DMS 273 (cell line): ENCODE measurements at regions not wholly inside any gene's neighbourhood (a gene's known extent, or its start where the extent isn't known, plus 50 kb on each side); places are given as distances from the start of the nearest gene placed in this dataset.
A peak's percentile ranks its signal among the peaks of the same experiment; 100 is the strongest.
"Not testable (repeated sequence)": the region's sequence is repeated elsewhere in the genome, so short reads cannot be mapped to it uniquely, and the experiment has no call there.

Source experiments
- DNase-seq: peaks from one replicate; lab custom pipeline; 2025; ENCODE audit not compliant: unreplicated experiment; lab: John Stamatoyannopoulos, UW

DNA sequence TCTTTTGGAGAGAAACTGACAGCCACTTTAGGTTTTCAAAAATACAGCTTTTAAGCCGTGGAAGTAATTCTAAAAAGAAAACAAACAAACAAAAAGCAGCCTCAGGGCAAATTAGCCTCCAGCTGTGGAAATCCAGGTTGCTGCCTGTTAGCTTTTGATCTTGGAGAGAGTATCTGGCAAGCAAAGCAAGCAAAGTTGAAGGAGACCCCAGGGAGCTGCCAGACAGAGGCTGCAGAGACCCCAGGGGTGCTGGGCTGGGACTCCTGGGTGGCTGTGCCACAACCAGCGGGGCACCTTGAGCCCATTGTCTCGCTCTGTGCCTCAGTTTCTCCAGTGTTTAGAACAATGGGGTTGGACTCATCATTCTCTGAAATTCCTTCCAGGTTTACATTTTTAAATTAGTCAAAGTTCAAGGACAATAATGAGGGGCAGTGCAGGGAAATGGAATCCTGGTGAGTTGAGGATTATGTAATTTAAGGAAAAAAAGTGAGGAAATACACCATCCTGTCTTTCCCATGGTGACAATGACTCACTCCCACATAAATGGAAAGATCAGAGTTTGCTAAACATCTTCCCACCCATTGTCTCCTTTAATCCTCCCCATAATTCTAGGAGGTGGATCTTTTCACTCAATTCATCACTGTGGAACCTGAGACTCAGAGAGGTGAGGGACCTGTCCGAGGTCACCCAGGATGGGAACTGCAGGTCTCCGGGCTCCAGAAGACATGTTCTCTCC is 480.5 kb downstream of the MATN1 start:
- no peak for DNase-seq

DNA sequence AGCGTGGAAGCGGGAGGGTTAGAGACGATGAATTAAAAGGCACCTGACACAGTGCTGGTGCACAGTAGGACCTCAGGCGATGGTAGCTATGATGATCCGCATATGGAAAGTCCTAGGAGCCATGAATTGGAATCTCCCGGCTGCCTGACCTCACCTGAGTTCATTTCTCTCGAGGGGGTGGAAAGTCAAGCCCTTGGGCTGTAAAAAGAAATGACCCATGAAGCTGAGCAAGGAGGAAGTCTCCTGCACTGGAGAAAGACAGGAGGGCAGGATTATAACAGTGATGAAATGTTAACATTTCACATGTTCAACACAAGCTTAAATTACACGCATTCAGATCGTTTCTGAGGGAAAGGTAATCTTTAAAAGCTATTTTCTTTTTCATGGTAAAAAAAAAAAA is 481.2 kb downstream of the MATN1 start:
- no peak for DNase-seq

DNA sequence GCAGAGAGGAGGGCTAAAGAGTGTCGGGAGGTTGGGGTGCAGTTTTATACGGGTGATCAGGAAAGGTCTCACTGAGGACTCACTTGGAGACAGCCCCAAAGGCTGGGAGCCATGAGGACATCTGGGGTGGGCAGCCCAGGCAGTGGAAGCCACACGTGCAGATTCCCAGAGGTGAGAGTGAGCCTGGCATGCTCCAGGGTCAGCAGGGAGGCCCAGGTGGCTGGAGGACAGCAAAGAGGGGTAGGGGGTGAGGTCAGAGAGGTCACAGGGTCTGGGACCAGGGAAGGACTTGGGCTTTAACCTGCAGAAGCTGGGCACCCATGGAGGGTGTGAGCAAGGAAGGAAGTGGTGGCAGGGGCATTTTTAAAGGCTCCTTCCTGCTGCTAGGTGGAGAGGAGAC is 481.7 kb downstream of the MATN1 start:
- no peak for DNase-seq

DNA sequence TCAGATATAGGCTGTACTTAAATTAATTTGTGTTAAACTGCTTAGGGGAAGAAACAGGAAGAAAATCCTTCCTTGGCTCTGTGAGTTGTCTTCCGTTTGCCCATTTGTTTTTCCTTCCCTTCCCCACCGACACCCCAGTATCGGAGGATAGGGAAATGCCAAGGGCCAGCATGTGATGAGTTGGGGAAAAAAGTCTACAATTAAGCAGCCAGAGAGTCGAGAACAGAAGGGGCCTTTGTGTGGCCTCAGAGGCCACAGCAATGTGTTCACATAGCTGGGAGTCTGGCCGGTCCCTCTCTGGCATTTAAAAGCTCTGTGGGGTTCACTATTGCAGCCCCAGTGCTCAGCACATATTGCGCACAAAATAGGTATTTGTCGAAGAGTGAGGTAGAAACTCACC is 489.3 kb downstream of the MATN1 start:
- no peak for DNase-seq

DNA sequence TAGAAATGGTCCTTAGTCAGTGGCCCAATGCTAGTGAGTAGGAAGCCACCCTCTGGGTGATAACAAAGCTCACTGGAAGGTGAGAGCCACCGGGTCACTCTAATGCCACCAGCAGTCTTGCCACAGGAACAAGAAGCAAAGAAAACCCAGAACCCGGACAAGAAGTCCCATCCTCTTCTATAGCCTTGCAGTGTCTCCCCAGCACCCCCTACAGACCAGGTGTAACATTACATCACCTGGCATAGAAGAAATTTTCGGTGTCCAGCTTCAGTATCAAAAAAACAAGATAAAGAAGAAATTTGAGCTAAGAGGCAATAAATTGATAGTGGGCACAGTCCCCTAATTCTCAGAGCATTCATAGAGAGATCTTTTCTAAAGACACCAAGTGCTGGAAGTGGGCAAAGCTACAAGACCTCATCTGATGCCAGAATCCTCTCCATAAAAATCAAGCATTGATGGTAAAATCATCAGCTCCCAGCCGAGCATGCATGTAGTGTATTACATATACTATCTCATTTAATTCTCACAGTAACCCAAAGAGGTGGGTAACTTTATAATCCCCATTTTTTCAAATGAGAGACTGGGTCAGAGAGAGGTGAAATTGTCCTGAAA is 491.0 kb downstream of the MATN1 start:
- peak; percentile 23 for DNase-seq

DNA sequence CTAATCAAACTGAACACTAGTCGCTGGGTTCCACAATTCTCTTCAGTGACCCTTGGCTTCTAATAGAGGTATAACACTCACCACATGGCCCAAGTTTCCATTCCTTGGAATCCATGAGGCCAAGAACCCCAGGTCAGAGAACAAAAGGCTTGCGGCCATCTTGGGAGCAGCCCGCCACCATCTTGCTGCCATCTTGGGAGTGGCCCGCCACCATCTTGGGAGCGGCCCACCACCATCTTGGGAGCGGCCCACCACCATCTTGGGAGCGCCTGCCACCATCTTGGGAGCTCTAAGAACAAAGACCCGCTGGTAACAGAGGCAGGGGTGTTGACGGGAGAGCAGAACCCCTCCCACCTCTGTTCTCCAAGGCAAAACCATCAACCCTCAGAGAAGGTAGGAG is 493.4 kb downstream of the MATN1 start:
- no peak for DNase-seq

DNA sequence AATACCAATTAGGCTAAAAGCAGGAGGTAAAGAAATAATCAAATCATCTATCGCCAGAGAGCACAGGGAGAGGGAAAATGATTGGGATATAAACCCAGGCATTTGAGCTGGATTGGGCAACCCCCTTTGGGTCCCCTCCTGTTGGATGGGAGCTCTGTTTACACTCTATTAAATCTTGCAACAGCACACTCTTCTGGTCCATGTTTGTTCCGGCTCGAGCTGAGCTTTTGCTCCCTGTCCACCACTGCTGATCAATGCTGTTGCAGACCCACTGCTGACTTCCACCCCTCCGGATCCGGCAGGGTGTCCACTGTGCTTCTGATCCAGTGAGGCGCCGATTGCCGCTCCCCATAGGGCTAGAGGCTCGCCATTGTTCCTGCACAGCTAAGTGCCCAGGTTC is 493.8 kb downstream of the MATN1 start:
- DNase-seq, result no peak

DNA sequence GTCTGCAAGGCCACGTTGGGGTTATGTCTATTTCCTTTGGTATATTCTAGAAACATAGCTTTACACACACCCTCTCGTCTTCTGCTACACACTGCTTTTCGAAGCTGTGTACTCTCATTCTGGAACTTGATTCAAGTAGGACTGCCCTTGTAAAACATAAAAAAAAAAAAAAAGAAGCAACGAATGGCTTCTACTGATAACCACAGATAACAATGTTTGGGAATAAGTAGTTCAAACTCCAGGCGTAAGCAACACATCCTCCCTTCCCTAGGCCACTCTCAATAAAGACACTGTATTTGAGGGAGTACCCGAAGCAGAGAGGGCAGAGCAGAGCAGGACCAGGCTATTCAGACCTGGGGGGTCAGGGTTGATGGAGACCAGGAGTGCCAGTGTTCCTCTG is 496.7 kb downstream of the MATN1 start:
- DNase-seq, result no peak

DNA sequence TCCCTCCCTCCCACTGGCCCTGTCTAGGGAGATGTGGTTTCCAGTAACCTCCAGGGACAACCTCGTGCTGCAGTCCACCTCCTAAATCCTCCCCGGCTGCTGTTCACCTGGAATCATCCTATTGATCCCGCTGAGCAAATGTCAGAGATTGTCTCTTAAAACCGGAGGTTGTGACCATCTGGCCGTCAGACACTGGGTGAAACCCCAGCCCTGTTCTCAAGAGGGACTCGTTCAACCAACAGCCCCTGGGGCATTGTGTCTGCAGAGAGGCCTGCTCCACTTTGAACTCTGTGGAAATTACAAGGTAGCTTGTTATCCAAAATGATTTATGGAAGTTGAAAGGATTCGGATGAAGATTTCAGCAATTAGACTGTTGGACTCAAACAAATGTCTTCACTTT is 498.0 kb downstream of the MATN1 start:
- DNase-seq, result no peak

DNA sequence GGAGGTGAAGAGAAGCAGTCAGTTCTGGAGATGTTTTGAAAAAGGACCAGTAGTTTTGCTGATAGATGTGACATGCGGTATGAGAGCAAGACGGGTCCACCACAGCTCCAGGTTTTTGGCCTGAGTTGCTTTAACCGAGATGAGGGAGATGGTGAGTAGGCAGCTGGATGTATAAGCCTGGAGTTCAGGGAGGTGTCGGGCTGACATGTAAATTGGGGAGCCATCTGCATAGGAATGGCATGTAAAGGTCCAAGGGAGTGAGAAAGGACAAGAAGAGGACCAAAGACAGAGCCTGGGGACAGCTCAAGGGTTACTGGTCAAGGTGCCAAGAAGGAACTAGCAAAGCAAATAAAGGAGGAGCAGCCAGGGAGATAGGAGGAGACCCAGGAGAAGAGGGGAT is 503.7 kb downstream of the MATN1 start:
- DNase-seq, result no peak

DNA sequence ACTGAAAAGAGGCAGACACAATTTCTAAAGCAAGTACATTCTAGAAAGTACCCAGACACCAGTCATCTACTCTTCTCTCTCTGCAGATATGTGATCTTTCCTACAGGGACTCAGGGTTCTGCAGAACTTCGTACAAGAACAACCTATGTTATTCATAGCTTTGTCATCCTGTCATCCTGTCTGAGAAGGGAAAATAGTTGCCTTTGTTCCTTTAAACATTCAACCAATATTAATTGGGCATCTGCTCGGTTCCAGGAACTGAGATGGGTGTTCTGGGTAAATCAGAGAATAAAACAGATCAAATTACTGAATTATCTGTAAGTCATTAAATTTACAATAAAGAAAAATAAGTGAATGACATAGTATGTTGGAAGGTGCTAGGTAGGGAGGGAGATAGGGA is 504.9 kb downstream of the MATN1 start:
- no peak for DNase-seq

DNA sequence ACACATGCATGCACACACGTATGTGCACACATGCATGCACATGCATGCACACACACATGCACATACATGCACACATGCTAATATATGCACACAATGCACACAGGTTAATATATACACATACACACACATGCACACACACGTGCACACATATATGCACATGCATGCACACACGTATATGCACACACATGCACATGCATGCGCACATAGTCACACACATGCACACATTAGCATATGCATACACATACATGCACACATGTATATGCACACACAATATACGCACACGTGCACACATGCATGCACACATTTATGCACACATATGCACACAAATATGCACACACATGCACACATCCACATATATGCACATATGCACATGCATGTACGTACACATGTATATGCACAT is 506.8 kb downstream of the MATN1 start:
- no peak for DNase-seq

DNA sequence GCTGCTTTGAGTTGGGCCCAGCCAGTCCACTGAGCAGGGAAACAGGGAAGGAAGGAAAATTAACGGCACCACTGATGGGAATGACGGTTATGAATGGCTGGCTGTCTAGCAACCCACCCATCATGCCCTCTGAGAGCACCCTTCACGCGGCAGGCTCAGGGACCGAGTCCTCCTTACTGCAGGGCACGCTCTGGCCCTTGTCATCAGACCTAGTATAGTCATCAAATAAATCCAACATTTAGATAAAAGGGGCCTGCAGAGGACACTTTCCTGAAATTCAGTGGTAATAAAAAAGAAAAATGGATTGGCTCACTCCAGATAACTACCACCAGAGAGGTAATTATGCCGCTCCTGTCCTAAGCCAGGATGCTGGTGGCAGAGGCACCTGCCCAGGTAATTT is 509.4 kb downstream of the MATN1 start:
- DNase-seq, result no peak

DNA sequence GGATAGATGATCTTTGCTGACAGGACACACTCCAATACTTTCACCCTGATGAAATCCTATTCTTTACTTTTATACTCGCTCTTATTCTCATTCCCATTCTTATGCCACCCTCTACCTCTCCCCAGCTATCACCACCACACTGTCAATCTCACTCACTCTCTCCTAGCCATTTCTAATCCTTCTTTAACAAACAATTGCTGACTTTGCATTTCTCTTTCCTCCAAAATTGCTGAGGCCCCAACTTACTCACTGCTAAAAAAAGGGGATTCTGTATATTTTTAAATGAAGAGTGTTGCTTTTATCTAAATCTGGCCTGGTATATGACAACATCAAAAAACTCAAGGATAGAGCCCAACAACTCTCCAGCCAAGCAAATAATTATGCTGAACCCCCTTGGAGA is 515.4 kb downstream of the MATN1 start:
- DNase-seq, result not testable (repeated sequence)

DNA sequence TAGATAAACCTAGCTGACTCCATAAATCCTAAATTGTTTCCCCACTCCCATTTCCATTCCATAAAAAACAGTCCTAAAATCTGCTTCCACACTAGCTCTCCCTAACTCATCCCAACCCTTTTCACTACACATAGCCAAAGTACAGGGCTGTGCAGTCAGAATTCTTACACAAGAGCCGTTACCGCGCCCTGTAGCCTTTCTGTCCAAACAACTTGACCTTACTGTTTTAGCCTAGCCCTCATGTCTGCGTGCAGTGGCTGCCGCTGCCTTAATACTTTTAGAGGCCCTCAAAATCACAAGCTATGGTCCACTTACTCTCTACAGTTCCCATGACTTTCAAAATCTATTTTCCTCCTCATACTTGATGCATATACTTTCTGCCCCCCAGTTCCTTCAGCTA is 516.8 kb downstream of the MATN1 start:
- DNase-seq, result not testable (repeated sequence)

DNA sequence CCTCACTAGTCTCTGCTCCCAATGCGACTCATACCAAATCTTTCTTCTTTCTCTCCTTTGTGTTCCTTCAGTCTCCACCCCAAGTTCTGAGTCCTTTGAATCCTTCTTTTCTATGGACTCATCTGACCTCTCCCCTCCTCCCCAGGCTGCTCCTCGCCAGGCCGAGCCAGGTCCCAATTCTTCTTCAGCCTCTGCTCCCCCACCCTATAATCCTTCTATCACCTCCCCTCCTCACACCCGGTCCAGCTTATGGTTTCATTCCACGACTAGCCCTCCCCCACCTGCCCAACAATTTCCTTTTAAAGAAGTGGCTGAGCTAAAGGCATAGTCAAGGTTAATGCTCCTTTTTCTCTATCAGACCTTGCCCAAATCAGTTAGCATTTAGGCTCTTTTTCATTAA is 518.5 kb downstream of the MATN1 start:
- not testable (repeated sequence) for DNase-seq

DNA sequence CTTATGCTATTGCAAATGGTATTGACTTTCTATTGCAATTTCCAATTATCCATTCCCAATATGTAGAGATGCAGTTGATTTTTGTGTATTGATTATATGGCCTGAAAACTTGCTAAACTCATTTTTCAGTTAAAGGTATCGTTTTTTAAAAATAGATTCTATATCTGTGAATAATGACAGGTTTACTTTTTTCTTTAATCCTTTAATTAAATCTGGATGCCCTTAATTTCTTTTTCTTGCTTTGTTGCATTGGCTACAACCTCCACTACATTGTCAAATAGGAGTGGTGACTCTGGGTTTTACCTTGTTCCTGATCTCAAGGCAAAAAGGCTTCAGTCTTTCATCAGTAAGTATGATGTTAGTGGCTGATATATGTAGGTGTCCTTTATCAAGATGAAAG is 522.4 kb downstream of the MATN1 start:
- no peak for DNase-seq

DNA sequence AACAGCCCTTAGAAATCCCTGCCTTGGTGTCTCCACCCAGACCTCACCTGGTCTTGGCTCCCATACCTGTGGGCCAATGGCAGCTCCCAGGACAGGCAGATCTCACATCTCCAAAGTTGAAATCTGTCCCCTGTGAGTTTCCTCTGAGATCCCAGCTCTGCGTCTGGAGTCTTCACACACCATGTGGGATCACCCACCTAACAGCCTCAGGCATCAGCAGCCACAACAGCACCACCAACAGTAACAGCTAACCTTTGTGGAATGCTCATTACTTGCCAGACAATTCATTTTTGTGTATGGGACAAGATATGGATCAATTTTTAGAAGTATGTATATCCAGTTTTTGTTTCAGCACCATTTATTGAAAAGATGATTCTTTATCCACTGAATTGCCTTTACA is 523.2 kb downstream of the MATN1 start:
- no peak for DNase-seq

DNA sequence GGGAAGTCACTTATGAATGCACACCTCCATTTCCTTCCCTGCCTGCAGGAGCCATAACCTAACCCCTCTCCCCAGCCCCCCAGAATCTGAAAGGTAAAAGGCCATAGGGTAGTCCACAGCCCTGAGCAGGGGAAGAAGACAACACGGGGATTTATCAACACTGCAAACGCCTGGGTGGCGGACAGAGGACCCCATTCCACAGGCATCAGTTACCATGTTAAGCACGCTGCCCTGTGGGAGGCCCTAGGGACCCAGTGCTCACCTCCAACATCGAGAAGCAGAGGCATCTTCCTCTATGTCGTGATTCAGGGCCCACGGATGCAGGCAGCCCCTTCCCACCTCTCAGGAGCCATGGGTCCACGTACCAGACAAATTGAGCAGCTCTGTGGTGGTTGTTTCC is 523.8 kb downstream of the MATN1 start:
- no peak for DNase-seq

DNA sequence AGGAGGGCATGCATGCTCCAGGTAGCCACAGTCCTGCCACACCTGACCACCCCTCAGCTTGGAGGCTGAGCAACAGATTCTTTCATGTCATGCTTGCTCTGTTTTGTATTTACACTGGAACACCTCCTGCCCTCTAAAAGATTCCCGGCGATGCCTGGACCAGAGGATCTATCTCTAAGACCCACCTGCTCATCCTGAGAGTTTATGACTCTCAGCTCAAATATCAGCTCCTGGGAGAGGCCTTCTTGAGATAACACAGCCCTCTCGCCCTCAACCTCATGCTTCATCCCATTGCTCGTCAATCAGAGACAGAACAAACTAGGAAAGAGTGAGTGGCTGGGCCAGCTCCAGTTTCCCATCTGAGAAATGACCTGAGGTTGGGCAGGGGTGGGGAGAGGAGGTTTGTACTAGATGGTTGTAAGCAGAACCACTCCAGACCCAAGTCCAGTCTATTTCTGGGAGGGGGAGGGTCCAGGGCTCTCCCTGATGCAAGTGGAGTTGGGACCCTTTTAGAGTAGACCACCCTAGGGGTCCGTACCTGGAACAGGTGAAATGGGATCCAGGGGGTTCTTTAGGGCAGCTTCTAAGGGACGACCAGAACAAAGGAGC is 524.5 kb downstream of the MATN1 start:
- no peak for DNase-seq

DNA sequence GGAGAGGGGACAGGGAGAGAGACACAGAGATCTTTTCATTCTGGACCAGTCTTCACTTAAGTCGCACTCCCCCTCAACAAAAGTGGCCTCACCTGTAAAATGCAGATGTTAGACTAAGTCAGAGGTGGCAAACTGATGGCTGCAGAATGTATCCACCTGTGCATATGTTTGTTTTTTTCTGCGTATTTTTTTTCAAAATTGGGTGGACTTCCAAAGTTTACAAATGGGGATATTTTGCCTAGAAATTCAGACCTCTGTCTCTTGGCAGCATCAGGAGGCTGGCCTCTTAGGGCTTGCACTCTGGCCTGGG is 525.0 kb downstream of the MATN1 start:
- DNase-seq, result no peak

DNA sequence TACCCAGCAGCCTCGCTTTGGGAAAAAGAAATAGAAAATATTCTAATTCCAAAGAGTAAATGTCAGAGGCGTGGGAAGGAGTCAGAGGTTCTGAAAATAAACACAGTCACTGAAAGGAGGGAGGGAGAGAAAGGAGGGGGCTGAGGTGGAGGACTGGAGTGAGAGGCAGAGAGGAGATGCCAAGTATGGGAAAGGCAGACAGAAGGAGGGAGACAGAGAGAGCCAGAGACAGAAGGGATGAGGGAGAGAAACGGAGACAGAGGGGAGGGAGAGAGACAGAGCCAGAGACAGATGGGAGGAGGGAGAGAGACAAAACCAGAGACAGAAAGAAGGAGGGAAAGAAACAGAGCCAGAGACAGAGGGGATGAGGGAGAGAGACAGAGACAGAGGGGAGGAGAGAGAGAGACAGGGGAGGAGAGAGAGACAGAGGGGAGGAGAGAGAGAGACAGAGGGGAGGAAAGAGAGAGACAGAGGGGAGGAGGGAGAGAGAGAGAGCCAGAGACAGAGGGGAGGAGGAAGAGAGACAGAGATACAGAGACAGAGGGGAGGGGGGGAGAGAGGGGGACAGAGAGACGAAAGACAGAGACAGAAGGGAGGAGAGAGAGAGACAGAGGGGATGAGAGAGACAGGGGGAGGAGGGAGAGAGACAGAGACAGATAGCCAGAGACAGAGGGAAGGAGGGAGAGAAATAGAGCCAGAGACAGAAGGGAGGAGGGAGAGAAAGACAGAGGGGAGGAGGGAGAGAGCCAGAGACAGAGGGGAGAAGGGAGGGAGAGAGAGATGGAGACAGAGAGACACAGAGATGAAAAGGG is 525.5 kb downstream of the MATN1 start:
- no peak for DNase-seq
